ENCODE measurements at regions not wholly inside any gene's neighbourhood (a gene's known extent, or its start where the extent isn't known, plus 50 kb on each side); places are given as distances from the start of the nearest gene placed in this dataset.

- TF ChIP-seq CTCF (IDR thresholded peaks at IDR 0.05): no peak
- TF ChIP-seq POLR2A (IDR thresholded peaks at IDR 0.05): no peak
- TF ChIP-seq POLR2AphosphoS5 (IDR thresholded peaks at IDR 0.05): no peak
These were observed 396.5 kb upstream of the LRRC7 start for GRCh38 chr1:69171248-69171647.

All from breast epithelium (tissue), 3 donors.